H1 (cell line): ENCODE measurements at regions not wholly inside any gene's neighbourhood (a gene's known extent, or its start where the extent isn't known, plus 50 kb on each side); places are given as distances from the start of the nearest gene placed in this dataset.

Experiments used
- CTCF ChIA-PET: fragments of 300-600 bp; sonication (Branson Sonifier 250); formaldehyde crosslinking; loops from one replicate; lab custom pipeline; 2021; ENCODE audit not compliant: partially characterized antibody; lab: Charles Lee
- POLR2A ChIA-PET: fragments of 300-600 bp; sonication (Branson Sonifier 250); formaldehyde crosslinking; loops from one replicate; lab custom pipeline; 2021; ENCODE audit warnings: inconsistent platforms; ENCODE audit not compliant: partially characterized antibody; lab: Charles Lee
- DNase-seq, 2 experiments: peaks; one replicate each; pipeline versions ENCODE4 v3.0.0 to v3.0.0-alpha.2; 2010 to 2022; ENCODE audit warnings: low spot score in 2 of 2, low read depth in 1 of 2, mixed read lengths in 1 of 2
- FAIRE-seq: peaks from 2 replicates; lab custom pipeline; 2011; peaks lifted over from hg19 to GRCh38; lab: Jason Lieb, UNC
- H2AFZ ChIP-seq: 2 replicates; pipeline ENCODE4 v1.8.1; 2012; ENCODE audit warnings: low read length, inconsistent platforms
- H2AK5ac ChIP-seq: 2 replicates; pipeline ENCODE4 v1.6.1; 2013; ENCODE audit warnings: low read depth, low read length
- H2BK120ac ChIP-seq: replicated peaks from 2 replicates; pipeline ENCODE3; 2013; ENCODE audit warnings: low read depth, low read length, inconsistent platforms
- H2BK12ac ChIP-seq: 2 replicates; pipeline ENCODE4 v1.6.1; 2013; ENCODE audit warnings: low read depth, low read length
- H2BK15ac ChIP-seq: 2 replicates; pipeline ENCODE4 v1.6.1; 2013; ENCODE audit warnings: low read length
- H2BK20ac ChIP-seq: 2 replicates; pipeline ENCODE4 v1.6.1; 2013; ENCODE audit warnings: low read length
- H2BK5ac ChIP-seq: 2 replicates; pipeline ENCODE4 v1.6.1; 2013; ENCODE audit warnings: low read depth, low read length
- H3K14ac ChIP-seq: 2 replicates; pipeline ENCODE4 v1.6.1; 2013; ENCODE audit warnings: inconsistent platforms; ENCODE audit not compliant: insufficient read length
- H3K18ac ChIP-seq: 2 replicates; pipeline ENCODE4 v1.6.1; 2013; ENCODE audit warnings: low read length; ENCODE audit errors: extremely low read depth
- H3K23ac ChIP-seq: 2 replicates; pipeline ENCODE4 v1.6.1; 2013; ENCODE audit warnings: inconsistent platforms; ENCODE audit not compliant: insufficient read length
- H3K23me2 ChIP-seq: 2 replicates; pipeline ENCODE4 v1.6.1; 2013; ENCODE audit warnings: low read depth, low read length
- H3K27ac ChIP-seq: 2 replicates; pipeline ENCODE4 v1.6.1; 2011; ENCODE audit warnings: low read depth, low read length, inconsistent platforms
- H3K27me3 ChIP-seq, 4 experiments: replicated peaks in 1 of 4; 1 replicate in 1 of 4; 2 replicates in 3 of 4; pipeline versions ENCODE4 v1.6.1 to v1.8.1; 2011 to 2013; ENCODE audit warnings: low read length in 3 of 4, mild to moderate bottlenecking in 3 of 4, inconsistent platforms in 2 of 4, mixed read lengths in 2 of 4, moderate library complexity in 1 of 4; ENCODE audit not compliant: control insufficient read depth in 3 of 4, insufficient read depth in 3 of 4; ENCODE audit errors: extremely low read depth in 1 of 4
- H3K36me3 ChIP-seq, 4 experiments: 2 replicates each; pipeline versions ENCODE4 v1.6.1 to v1.8.1; 2011 to 2013; ENCODE audit warnings: mild to moderate bottlenecking in 4 of 4, low read length in 3 of 4, moderate library complexity in 2 of 4, control low read depth in 1 of 4, inconsistent platforms in 1 of 4; ENCODE audit not compliant: insufficient read depth in 4 of 4, control insufficient read depth in 2 of 4
- H3K4ac ChIP-seq: replicated peaks from 2 replicates; pipeline ENCODE3; 2013; ENCODE audit warnings: low read length, low read depth, mixed read lengths, inconsistent platforms; ENCODE audit not compliant: insufficient read length
- H3K4me1 ChIP-seq, 4 experiments: replicated peaks in 1 of 4; 1 replicate in 1 of 4; 2 replicates in 3 of 4; pipeline versions ENCODE4 v1.6.1 to v1.8.1; 2011 to 2013; ENCODE audit warnings: low read length in 3 of 4, inconsistent platforms in 2 of 4, mixed read lengths in 1 of 4; ENCODE audit not compliant: insufficient read depth in 4 of 4, control insufficient read depth in 3 of 4
- H3K4me2 ChIP-seq, 2 experiments: 2 replicates each; pipeline versions ENCODE4 v1.6.1 to v1.8.1; 2011 to 2013; ENCODE audit warnings: low read depth in 2 of 2, low read length in 2 of 2, control low read depth in 1 of 2, inconsistent platforms in 1 of 2, mild to moderate bottlenecking in 1 of 2; ENCODE audit not compliant: insufficient read depth in 1 of 2
- H3K4me3 ChIP-seq, 4 experiments: fragments of 200-600, 300-600 bp in 1 of 4; sonication (generic), shearing (Covaris generic), sonication (Bioruptor Twin) in 1 of 4; 2 replicates each; pipeline versions ENCODE4 v1.5.1 to v1.8.1; 2011 to 2016; ENCODE audit warnings: low read length in 4 of 4, low read depth in 3 of 4, control low read depth in 2 of 4, inconsistent platforms in 2 of 4, mild to moderate bottlenecking in 2 of 4, mixed read lengths in 1 of 4, moderate library complexity in 1 of 4; ENCODE audit not compliant: insufficient read depth in 2 of 4; ENCODE audit errors: extremely low read depth in 1 of 4
- H3K56ac ChIP-seq: replicated peaks from 2 replicates; pipeline ENCODE3; 2013; ENCODE audit warnings: low read depth, mild to moderate bottlenecking, mixed read lengths, low read length, inconsistent platforms; ENCODE audit not compliant: insufficient read length
- H3K79me1 ChIP-seq: 2 replicates; pipeline ENCODE4 v1.6.1; 2013; ENCODE audit warnings: low read depth, low read length, control low read depth
- H3K79me2 ChIP-seq, 2 experiments: 2 replicates each; pipeline versions ENCODE4 v1.6.1 to v1.8.1; 2012 to 2013; ENCODE audit warnings: low read length in 2 of 2, mild to moderate bottlenecking in 2 of 2, inconsistent platforms in 1 of 2; ENCODE audit not compliant: insufficient read depth in 2 of 2, control insufficient read depth in 1 of 2
- H3K9ac ChIP-seq, 4 experiments: replicated peaks in 1 of 4; 1 replicate in 1 of 4; 2 replicates in 3 of 4; pipeline versions ENCODE4 v1.6.1 to v1.8.1; 2011 to 2013; ENCODE audit warnings: low read depth in 3 of 4, low read length in 3 of 4, control low read depth in 2 of 4, mild to moderate bottlenecking in 2 of 4, moderate library complexity in 2 of 4, inconsistent platforms in 1 of 4; ENCODE audit errors: extremely low read depth in 1 of 4
- H3K9me3 ChIP-seq, 2 experiments: 2 replicates each; pipeline versions ENCODE4 v1.6.1 to v1.8.1; 2012 to 2013; ENCODE audit warnings: mild to moderate bottlenecking in 2 of 2, moderate library complexity in 2 of 2, control low read depth in 1 of 2, inconsistent platforms in 1 of 2, low read depth in 1 of 2, low read length in 1 of 2, mixed read lengths in 1 of 2; ENCODE audit not compliant: insufficient read depth in 2 of 2
- H4K20me1 ChIP-seq, 2 experiments: replicated peaks in 1 of 2; 2 replicates each; pipeline versions ENCODE3 to v1.8.1; 2011 to 2013; ENCODE audit warnings: inconsistent platforms in 2 of 2, low read length in 2 of 2, mild to moderate bottlenecking in 1 of 2; ENCODE audit not compliant: insufficient read depth in 2 of 2, control insufficient read depth in 1 of 2
- H4K5ac ChIP-seq: 2 replicates; pipeline ENCODE4 v1.6.1; 2013; ENCODE audit warnings: low read length, low read depth, mixed read lengths, inconsistent platforms; ENCODE audit not compliant: insufficient read length
- H4K8ac ChIP-seq: 2 replicates; pipeline ENCODE4 v1.8.0; 2013; ENCODE audit warnings: mild to moderate bottlenecking, moderate library complexity, low read length, inconsistent platforms; ENCODE audit not compliant: insufficient read depth; ENCODE audit errors: extremely low read depth
- H4K91ac ChIP-seq: replicated peaks from 2 replicates; pipeline ENCODE3; 2013; ENCODE audit warnings: low read length, mixed read lengths, inconsistent platforms; ENCODE audit not compliant: insufficient read length
- KDM1A ChIP-seq: fragments of 200-600, 300-600 bp; sonication (generic); IDR thresholded peaks from 2 replicates; pipeline ENCODE4 v1.7.1; 2016; ENCODE audit warnings: mild to moderate bottlenecking, low read length, borderline replicate concordance

- Histone ChIP-seq H3K23me2 (no peaks in the 10 kb centered on the region), H3K4ac (no peak overlapping the region), H4K20me1 (no peaks in the 10 kb centered on the region), H2BK12ac (no peak overlapping the region), H2AK5ac (no peak overlapping the region), H3K27ac (no peak overlapping the region), H3K23ac (no peak overlapping the region), H2BK15ac (no peak overlapping the region), H3K9ac (no peak overlapping the region), H2BK120ac (no peak overlapping the region), H3K4me2 (no peak overlapping the region), H2BK20ac (no peak overlapping the region), H2AFZ (no peak overlapping the region), H3K4me3 (no peak overlapping the region), H3K9me3 (no peaks in the 10 kb centered on the region), H3K36me3 (no peaks in the 10 kb centered on the region), H4K91ac (no peak overlapping the region), H3K56ac (no peak overlapping the region), H4K8ac (no peak overlapping the region), H2BK5ac (no peak overlapping the region), H3K79me2 (no peaks in the 10 kb centered on the region), H3K18ac (no peak overlapping the region), H3K27me3 (no peaks in the 10 kb centered on the region), H3K4me1 (no peaks in the 10 kb centered on the region), H3K79me1 (no peaks in the 10 kb centered on the region), H3K14ac (no peak overlapping the region), H4K5ac (no peak overlapping the region)
- TF ChIP-seq KDM1A = no peak
- POLR2A ChIA-PET = no interaction called here
- no peak for FAIRE-seq
- CTCF ChIA-PET = no interaction called here
- DNase-seq = no peak
Measured at GRCh38 chr11:88387957-88388356, 50.4 kb upstream of the CTSC start.
